B cell (primary cell): ENCODE measurements at regions not wholly inside any gene's neighbourhood (a gene's known extent, or its start where the extent isn't known, plus 50 kb on each side); places are given as distances from the start of the nearest gene placed in this dataset.

ENCODE experiments used
- CTCF ChIP-seq: fragments of 200-600 bp; IDR thresholded peaks from one replicate; pipeline ENCODE4 v1.8.0; 2022; ENCODE audit warnings: antibody characterized with exemption, mild to moderate bottlenecking
- EZH2 ChIP-seq: IDR thresholded peaks from 2 replicates; pipeline ENCODE4 v1.6.1; 2012; ENCODE audit warnings: borderline replicate concordance, low read depth, mild to moderate bottlenecking, moderate library complexity, low read length; ENCODE audit not compliant: insufficient read depth, poor library complexity, severe bottlenecking

GRCh38 chr12:12010277-12011039 is 60.3 kb upstream of the BCL2L14 start:
- TF ChIP-seq CTCF (no peak), EZH2 (no peak)
